ENCODE measurements at regions not wholly inside any gene's neighbourhood (a gene's known extent, or its start where the extent isn't known, plus 50 kb on each side); places are given as distances from the start of the nearest gene placed in this dataset.
"Not testable (repeated sequence)": the region's sequence is repeated elsewhere in the genome, so short reads cannot be mapped to it uniquely, and the experiment has no call there.

- in situ Hi-C loops (cut with HindIII; ENCODE audit: low pct_ligation_motif_present, low sequenced_read_pairs): no loop called here
- no peak overlapping the region for H3K27ac ChIP-seq
- DNase-seq: no peak
Observed at GRCh38 chr2:16218625-16219024, 278.3 kb downstream of the MYCN start.

GRCh38 chr2:16218161-16218560 is 277.8 kb downstream of the MYCN start:
- no peak for TF ChIP-seq CTCF (IDR thresholded peaks at IDR 0.05; ENCODE audit: low read depth, low read length, missing control alignments)
- in situ Hi-C loops (cut with HindIII; ENCODE audit: low pct_ligation_motif_present, low sequenced_read_pairs): no loop called here
- Histone ChIP-seq H3K4me3 (ENCODE audit: low read depth, low read length) (no peak overlapping the region), H3K36me3 (replicated peaks) (no peaks in the 10 kb centered on the region), H3K27ac (no peak overlapping the region), H3K27me3 (replicated peaks) (no peaks in the 10 kb centered on the region)
- DNase-seq: no peak

More at GRCh38 chr2:16218625-16219024, 278.3 kb downstream of the MYCN start:
- Histone ChIP-seq H3K36me3 (replicated peaks) (no peaks in the 10 kb centered on the region), H3K27me3 (replicated peaks) (no peaks in the 10 kb centered on the region), H3K4me3 (ENCODE audit: low read depth, low read length) (no peak overlapping the region)
- TF ChIP-seq CTCF (IDR thresholded peaks at IDR 0.05; ENCODE audit: low read depth, low read length, missing control alignments): no peak

GRCh38 chr2:16217741-16218140 is 277.4 kb downstream of the MYCN start:
- H3K27ac ChIP-seq; H3K36me3 ChIP-seq (replicated peaks); H3K4me3 ChIP-seq (ENCODE audit: low read depth, low read length); in situ Hi-C loops (cut with HindIII; ENCODE audit: low pct_ligation_motif_present, low sequenced_read_pairs); H3K27me3 ChIP-seq (replicated peaks); DNase-seq: not testable (repeated sequence)

- no peaks in the 10 kb centered on the region for H3K27me3 ChIP-seq (replicated peaks)
- no peak for DNase-seq
- no peak for TF ChIP-seq CTCF (IDR thresholded peaks at IDR 0.05; ENCODE audit: low read depth, low read length, missing control alignments)
- no peak overlapping the region for H3K27ac ChIP-seq
- no peak overlapping the region for H3K4me3 ChIP-seq (ENCODE audit: low read depth, low read length)
- in situ Hi-C loops (cut with HindIII; ENCODE audit: low pct_ligation_motif_present, low sequenced_read_pairs): no loop called here
- H3K36me3 ChIP-seq (replicated peaks): no peaks in the 10 kb centered on the region
Observed at GRCh38 chr2:16217291-16217690, 276.9 kb downstream of the MYCN start.

GRCh38 chr2:16216558-16216945 is 276.2 kb downstream of the MYCN start:
- in situ Hi-C loops (cut with HindIII; ENCODE audit: low pct_ligation_motif_present, low sequenced_read_pairs): no loop called here
- DNase-seq: no peak
- Histone ChIP-seq H3K27ac (no peak overlapping the region), H3K27me3 (replicated peaks) (no peaks in the 10 kb centered on the region), H3K4me3 (ENCODE audit: low read depth, low read length) (no peak overlapping the region), H3K36me3 (replicated peaks) (no peaks in the 10 kb centered on the region)
- TF ChIP-seq CTCF (IDR thresholded peaks at IDR 0.05; ENCODE audit: low read depth, low read length, missing control alignments): no peak

GRCh38 chr2:16215902-16216557 is 275.7 kb downstream of the MYCN start:
- no peak overlapping the region for H3K27ac ChIP-seq
- no peak overlapping the region for H3K4me3 ChIP-seq (ENCODE audit: low read depth, low read length)
- no peak for DNase-seq
- TF ChIP-seq CTCF (IDR thresholded peaks at IDR 0.05; ENCODE audit: low read depth, low read length, missing control alignments): no peak
- no peaks in the 10 kb centered on the region for H3K27me3 ChIP-seq (replicated peaks)
- in situ Hi-C loops (cut with HindIII; ENCODE audit: low pct_ligation_motif_present, low sequenced_read_pairs): no loop called here
- H3K36me3 ChIP-seq (replicated peaks): no peaks in the 10 kb centered on the region

Data from brain microvascular endothelial cell (primary cell).